GM10266 (cell line): ENCODE measurements at regions not wholly inside any gene's neighbourhood (a gene's known extent, or its start where the extent isn't known, plus 50 kb on each side); places are given as distances from the start of the nearest gene placed in this dataset.

Source experiments
- DNase-seq: peaks from one replicate; pipeline ENCODE4 v3.0.0; 2012; ENCODE audit errors: extremely low spot score
- CTCF ChIP-seq: IDR thresholded peaks from 2 replicates; pipeline ENCODE4 v1.5.1; 2012; ENCODE audit warnings: mild to moderate bottlenecking, low read depth; ENCODE audit not compliant: control insufficient read depth, insufficient read depth; ENCODE audit errors: missing control alignments

GRCh38 chr20:24771542-24772061, 177.5 kb upstream of the CST7 start:
- no peak for TF ChIP-seq CTCF
- no peak for DNase-seq

GRCh38 chr20:24772667-24773066, 176.4 kb upstream of the CST7 start:
- no peak for TF ChIP-seq CTCF
- no peak for DNase-seq

- no peak for TF ChIP-seq CTCF
These were observed 175.9 kb upstream of the CST7 start for GRCh38 chr20:24773168-24773567.

GRCh38 chr20:24773751-24774201, 175.3 kb upstream of the CST7 start:
- no peak for TF ChIP-seq CTCF
- DNase-seq = no peak

More at GRCh38 chr20:24773168-24773567, 175.9 kb upstream of the CST7 start:
- DNase-seq = no peak

GRCh38 chr20:24775966-24776365, 173.1 kb upstream of the CST7 start:
- no peak for TF ChIP-seq CTCF
- DNase-seq = no peak

- TF ChIP-seq CTCF = no peak
- no peak for DNase-seq
These were observed 172.3 kb upstream of the CST7 start for GRCh38 chr20:24776755-24777271.

- no peak for TF ChIP-seq CTCF
- DNase-seq = no peak
These were observed 171.3 kb upstream of the CST7 start for GRCh38 chr20:24777746-24778145.
